ENCODE measurements at regions not wholly inside any gene's neighbourhood (a gene's known extent, or its start where the extent isn't known, plus 50 kb on each side); places are given as distances from the start of the nearest gene placed in this dataset.

DNA sequence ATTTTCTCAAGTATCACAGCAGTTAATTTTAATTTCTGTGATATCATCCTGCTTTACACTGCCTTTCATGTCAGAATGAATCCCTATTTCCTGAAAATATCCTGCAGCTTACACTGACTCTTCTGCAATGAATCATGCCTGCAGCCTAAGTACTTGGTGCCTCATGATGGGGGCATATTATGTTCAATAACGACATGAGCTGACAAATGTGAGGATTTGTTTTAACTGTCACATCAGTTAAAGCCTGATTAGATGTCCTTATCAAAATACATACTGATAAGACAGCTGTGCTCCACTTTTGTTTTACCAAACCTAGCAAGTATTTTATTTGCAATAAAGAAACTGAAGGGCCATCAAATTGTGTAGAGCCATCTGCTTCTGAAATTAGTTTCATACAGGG lies 359.9 kb upstream of the AGA start:
- ChIA-PET CTCF (no interaction called here), POLR2A (ENCODE audit: low non-redundant PET) (no interaction called here)
- no peak for DNase-seq (ENCODE audit: low spot score)
- peaks cover under 1% of the 10 kb centered on the region for H3K27me3 ChIP-seq (replicated peaks; ENCODE audit: insufficient read depth, low read depth, low read length, poor library complexity)
- H3K36me3 ChIP-seq (ENCODE audit: insufficient read depth, low read length, poor library complexity, severe bottlenecking), result no peaks in the 10 kb centered on the region
- no TSS peak for BruUV-seq (replicated peaks)
- no peaks in the 10 kb centered on the region for H3K9me3 ChIP-seq (ENCODE audit: low read depth, low read length, poor library complexity, severe bottlenecking)
- no peak overlapping the region for H3K4me3 ChIP-seq (ENCODE audit: low read depth, low read length, poor library complexity, severe bottlenecking)
- no peaks in the 10 kb centered on the region for H3K4me1 ChIP-seq (ENCODE audit: insufficient read depth, low read length, poor library complexity, severe bottlenecking)
- TF ChIP-seq, protein P1, sequence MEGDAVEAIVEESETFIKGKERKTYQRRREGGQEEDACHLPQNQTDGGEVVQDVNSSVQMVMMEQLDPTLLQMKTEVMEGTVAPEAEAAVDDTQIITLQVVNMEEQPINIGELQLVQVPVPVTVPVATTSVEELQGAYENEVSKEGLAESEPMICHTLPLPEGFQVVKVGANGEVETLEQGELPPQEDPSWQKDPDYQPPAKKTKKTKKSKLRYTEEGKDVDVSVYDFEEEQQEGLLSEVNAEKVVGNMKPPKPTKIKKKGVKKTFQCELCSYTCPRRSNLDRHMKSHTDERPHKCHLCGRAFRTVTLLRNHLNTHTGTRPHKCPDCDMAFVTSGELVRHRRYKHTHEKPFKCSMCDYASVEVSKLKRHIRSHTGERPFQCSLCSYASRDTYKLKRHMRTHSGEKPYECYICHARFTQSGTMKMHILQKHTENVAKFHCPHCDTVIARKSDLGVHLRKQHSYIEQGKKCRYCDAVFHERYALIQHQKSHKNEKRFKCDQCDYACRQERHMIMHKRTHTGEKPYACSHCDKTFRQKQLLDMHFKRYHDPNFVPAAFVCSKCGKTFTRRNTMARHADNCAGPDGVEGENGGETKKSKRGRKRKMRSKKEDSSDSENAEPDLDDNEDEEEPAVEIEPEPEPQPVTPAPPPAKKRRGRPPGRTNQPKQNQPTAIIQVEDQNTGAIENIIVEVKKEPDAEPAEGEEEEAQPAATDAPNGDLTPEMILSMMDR (conservative IDR thresholded peaks at IDR 0.05; ENCODE audit: low read depth, low read length), result no peak
- TF ChIP-seq EZH2 (IDR thresholded peaks at IDR 0.05; ENCODE audit: borderline replicate concordance, low read depth, low read length, poor library complexity, severe bottlenecking), result no peak
- intact Hi-C loops (cut with micrococcal nuclease; ENCODE audit: unreplicated experiment), result no loop called here
- no peak overlapping the region for H3K27ac ChIP-seq (ENCODE audit: low read depth, low read length, poor library complexity, severe bottlenecking)

DNA sequence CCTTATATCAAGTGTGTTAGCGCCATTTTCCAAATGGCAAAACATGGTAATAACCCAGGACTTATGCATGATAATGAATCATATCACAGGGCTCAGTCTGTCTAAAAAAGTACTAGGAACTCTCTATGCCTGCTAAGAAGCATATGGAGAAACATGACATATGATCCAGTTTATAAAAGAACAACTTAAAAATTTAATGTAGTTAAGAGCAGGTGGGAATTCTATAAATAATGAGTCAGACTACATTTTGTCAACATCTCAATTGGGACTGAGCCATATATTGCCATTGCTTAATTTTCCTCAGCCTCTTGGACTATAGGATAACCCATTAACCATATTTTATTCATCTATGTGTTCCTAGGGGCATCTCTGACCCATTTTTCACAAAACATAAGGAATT lies 360.4 kb upstream of the AGA start:
- TF ChIP-seq, protein P1 (conservative IDR thresholded peaks at IDR 0.05; ENCODE audit: low read depth, low read length), result no peak
- no peak for TF ChIP-seq EZH2 (IDR thresholded peaks at IDR 0.05; ENCODE audit: borderline replicate concordance, low read depth, low read length, poor library complexity, severe bottlenecking)
- Histone ChIP-seq H3K27me3 (replicated peaks; ENCODE audit: insufficient read depth, low read depth, low read length, poor library complexity) (no peaks in the 10 kb centered on the region), H3K4me1 (ENCODE audit: insufficient read depth, low read length, poor library complexity, severe bottlenecking) (no peaks in the 10 kb centered on the region), H3K36me3 (ENCODE audit: insufficient read depth, low read length, poor library complexity, severe bottlenecking) (no peaks in the 10 kb centered on the region), H3K27ac (ENCODE audit: low read depth, low read length, poor library complexity, severe bottlenecking) (no peak overlapping the region), H3K4me3 (ENCODE audit: low read depth, low read length, poor library complexity, severe bottlenecking) (no peak overlapping the region), H3K9me3 (ENCODE audit: low read depth, low read length, poor library complexity, severe bottlenecking) (no peaks in the 10 kb centered on the region)
- DNase-seq (ENCODE audit: low spot score), result no peak
- POLR2A ChIA-PET (ENCODE audit: low non-redundant PET), result no interaction called here
- no TSS peak for BruUV-seq (replicated peaks)
- CTCF ChIA-PET, result no interaction called here
- intact Hi-C loops (cut with micrococcal nuclease; ENCODE audit: unreplicated experiment), result no loop called here

DNA sequence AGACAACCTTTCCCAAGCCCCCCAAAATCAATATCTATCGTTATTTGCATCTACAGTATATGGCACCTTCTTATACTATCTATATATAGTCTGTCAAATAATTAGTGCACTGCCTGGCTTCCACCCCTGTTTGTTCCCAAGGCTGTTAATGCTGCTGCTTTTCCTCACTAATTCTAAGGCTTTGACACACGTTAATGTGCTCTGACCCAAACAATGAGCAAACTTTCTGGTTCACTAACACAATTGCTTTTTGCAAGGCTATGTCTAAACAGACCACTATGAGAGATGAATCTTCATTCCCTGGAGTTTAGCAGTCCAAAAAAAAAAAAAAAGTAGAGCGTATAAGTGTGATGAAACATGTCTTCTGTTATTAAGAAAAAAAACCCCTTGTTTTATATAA lies 360.9 kb upstream of the AGA start:
- no peaks in the 10 kb centered on the region for H3K4me1 ChIP-seq (ENCODE audit: insufficient read depth, low read length, poor library complexity, severe bottlenecking)
- no peak overlapping the region for H3K4me3 ChIP-seq (ENCODE audit: low read depth, low read length, poor library complexity, severe bottlenecking)
- no TSS peak for BruUV-seq (replicated peaks)
- no peak for TF ChIP-seq EZH2 (IDR thresholded peaks at IDR 0.05; ENCODE audit: borderline replicate concordance, low read depth, low read length, poor library complexity, severe bottlenecking)
- TF ChIP-seq, protein P1 (conservative IDR thresholded peaks at IDR 0.05; ENCODE audit: low read depth, low read length), result no peak
- H3K27me3 ChIP-seq (replicated peaks; ENCODE audit: insufficient read depth, low read depth, low read length, poor library complexity), result no peaks in the 10 kb centered on the region
- POLR2A ChIA-PET (ENCODE audit: low non-redundant PET), result no interaction called here
- DNase-seq (ENCODE audit: low spot score), result no peak
- H3K9me3 ChIP-seq (ENCODE audit: low read depth, low read length, poor library complexity, severe bottlenecking), result no peaks in the 10 kb centered on the region
- intact Hi-C loops (cut with micrococcal nuclease; ENCODE audit: unreplicated experiment), result no loop called here
- CTCF ChIA-PET, result no interaction called here
- H3K27ac ChIP-seq (ENCODE audit: low read depth, low read length, poor library complexity, severe bottlenecking), result no peak overlapping the region
- no peaks in the 10 kb centered on the region for H3K36me3 ChIP-seq (ENCODE audit: insufficient read depth, low read length, poor library complexity, severe bottlenecking)
